ENCODE measurements at regions not wholly inside any gene's neighbourhood (a gene's known extent, or its start where the extent isn't known, plus 50 kb on each side); places are given as distances from the start of the nearest gene placed in this dataset.

GRCh38 chr9:82081496-82081895, 92.9 kb downstream of the SPATA31D1 start:
- DNase-seq (ENCODE audit: insufficient read length, low spot score) (no peak), FAIRE-seq (no peak)
- TF ChIP-seq CTCF (IDR thresholded peaks at IDR 0.05; ENCODE audit: insufficient read depth, missing control alignments): no peak

GRCh38 chr9:82082563-82082962, 94.0 kb downstream of the SPATA31D1 start:
- DNase-seq (ENCODE audit: insufficient read length, low spot score) (no peak), FAIRE-seq (no peak)
- no peak for TF ChIP-seq CTCF (IDR thresholded peaks at IDR 0.05; ENCODE audit: insufficient read depth, missing control alignments)

GRCh38 chr9:82088591-82088990, 100.0 kb downstream of the SPATA31D1 start:
- DNase-seq (ENCODE audit: insufficient read length, low spot score) (no peak), FAIRE-seq (no peak)
- TF ChIP-seq CTCF (IDR thresholded peaks at IDR 0.05; ENCODE audit: insufficient read depth, missing control alignments): no peak

- TF ChIP-seq CTCF (IDR thresholded peaks at IDR 0.05; ENCODE audit: insufficient read depth, missing control alignments): no peak
- no peak for FAIRE-seq
- DNase-seq (ENCODE audit: insufficient read length, low spot score): no peak
Observed at GRCh38 chr9:82090046-82090445, 101.5 kb downstream of the SPATA31D1 start.

GRCh38 chr9:82091100-82091499, 102.5 kb downstream of the SPATA31D1 start:
- TF ChIP-seq CTCF (IDR thresholded peaks at IDR 0.05; ENCODE audit: insufficient read depth, missing control alignments): no peak
- DNase-seq (ENCODE audit: insufficient read length, low spot score): no peak
- no peak for FAIRE-seq

GRCh38 chr9:82091610-82092009, 103.0 kb downstream of the SPATA31D1 start:
- FAIRE-seq: no peak
- DNase-seq (ENCODE audit: insufficient read length, low spot score): no peak

GRCh38 chr9:82101475-82101874, 112.9 kb downstream of the SPATA31D1 start:
- FAIRE-seq: no peak
- no peak for TF ChIP-seq CTCF (IDR thresholded peaks at IDR 0.05; ENCODE audit: insufficient read depth, missing control alignments)
- no peak for DNase-seq (ENCODE audit: insufficient read length, low spot score)

More at GRCh38 chr9:82091610-82092009, 103.0 kb downstream of the SPATA31D1 start:
- no peak for TF ChIP-seq CTCF (IDR thresholded peaks at IDR 0.05; ENCODE audit: insufficient read depth, missing control alignments)

Data from D721Med (cell line).